ENCODE measurements at regions not wholly inside any gene's neighbourhood (a gene's known extent, or its start where the extent isn't known, plus 50 kb on each side); places are given as distances from the start of the nearest gene placed in this dataset.

DNA sequence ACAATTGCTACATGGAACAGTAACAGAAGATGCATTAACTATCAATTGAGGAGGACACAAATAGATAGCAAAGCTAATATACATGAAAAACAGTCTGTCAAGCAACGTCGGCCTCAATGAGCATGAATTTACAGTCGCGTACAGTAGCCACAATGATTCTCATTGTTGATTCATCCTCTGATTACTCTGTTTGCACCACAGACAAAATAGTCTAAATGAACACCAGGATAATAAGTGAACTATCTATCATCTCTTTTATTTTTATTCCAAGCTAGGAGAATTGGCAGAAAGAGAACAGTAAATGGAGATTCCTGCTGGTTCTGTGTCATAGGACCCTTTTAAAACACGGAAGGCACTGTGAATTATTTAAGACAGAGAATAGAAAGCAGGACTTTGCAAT lies 108.5 kb downstream of the EVX1 start:
- ATAC-seq (no peak), DNase-seq (ENCODE audit: low read depth, low spot score) (no peak)
- Histone ChIP-seq H3K9me3 (ENCODE audit: control insufficient read depth, insufficient read depth, low read depth, low read length) (no peaks in the 10 kb centered on the region), H3K4me1 (ENCODE audit: control insufficient read depth, insufficient read depth, low read length) (peaks cover 17% of the 10 kb centered on the region), H3K36me3 (ENCODE audit: control insufficient read depth, insufficient read depth, low read length) (no peaks in the 10 kb centered on the region), H3K27ac (ENCODE audit: low read length) (peak overlapping the region; percentile 48; the same call in 1 of the 2 replicates), H3K27me3 (ENCODE audit: control insufficient read depth, insufficient read depth, low read length) (peaks cover 2% of the 10 kb centered on the region; the same call in 1 of the 2 replicates), H3K4me3 (ENCODE audit: low read depth in 2 of 2, low read length in 2 of 2) (no peak overlapping the region)
- CTCF ChIA-PET, result no interaction called here
- TF ChIP-seq SIN3A (IDR thresholded peaks at IDR 0.05; ENCODE audit: borderline replicate concordance, insufficient read depth, low read depth, low read length) (no peak), CTCF (IDR thresholded peaks at IDR 0.05) (no peak), TCF7L2 (IDR thresholded peaks at IDR 0.05; ENCODE audit: low read depth, low read length) (no peak), POLR2AphosphoS5 (IDR thresholded peaks at IDR 0.05; ENCODE audit: low read depth, low read length) (no peak), REST (IDR thresholded peaks at IDR 0.05; ENCODE audit: insufficient read depth in 1 of 2, low read depth in 2 of 2, low read length in 1 of 2) (no peak)
- in situ Hi-C loops (cut with HindIII; ENCODE audit: low pct_unique_long_range_greater_than_20kb, low sequenced_read_pairs), result no loop called here
- intact Hi-C loops (cut with micrococcal nuclease; ENCODE audit: unreplicated experiment), result no loop called here
- POLR2A ChIA-PET, result interaction anchor here (0.5 kb wide), 1 partner anchor 252 kb away, joined by 7 read pairs; no protein-coding TSS in a partner anchor
- no TSS peak for BruUV-seq (replicated peaks)

DNA sequence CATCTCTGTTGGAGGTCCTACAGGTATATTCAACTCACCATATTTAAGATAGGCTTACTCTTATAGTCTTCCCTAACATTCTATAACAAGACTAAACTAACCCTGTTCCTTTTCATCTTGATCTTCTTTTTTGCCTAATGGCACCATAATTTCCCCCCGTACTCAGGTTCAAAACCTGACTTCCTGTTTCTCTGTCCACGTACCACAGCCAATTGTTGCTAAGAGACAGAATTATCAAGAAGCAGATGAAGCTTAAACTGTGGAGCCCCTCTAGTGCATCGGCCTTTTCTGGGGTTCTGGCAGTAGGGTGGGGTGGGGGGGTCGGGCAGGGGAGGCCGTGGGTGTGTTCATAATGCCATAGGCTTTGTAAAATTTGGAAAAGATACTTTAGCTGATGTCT lies 109.2 kb downstream of the EVX1 start:
- TF ChIP-seq REST (IDR thresholded peaks at IDR 0.05; ENCODE audit: insufficient read depth in 1 of 2, low read depth in 2 of 2, low read length in 1 of 2), result no peak
- no peak for TF ChIP-seq SIN3A (IDR thresholded peaks at IDR 0.05; ENCODE audit: borderline replicate concordance, insufficient read depth, low read depth, low read length)
- Histone ChIP-seq H3K9me3 (ENCODE audit: control insufficient read depth, insufficient read depth, low read depth, low read length) (no peaks in the 10 kb centered on the region), H3K27me3 (ENCODE audit: control insufficient read depth, insufficient read depth, low read length) (peaks cover 2% of the 10 kb centered on the region; the same call in 1 of the 2 replicates), H3K4me1 (ENCODE audit: control insufficient read depth, insufficient read depth, low read length) (peaks cover 12% of the 10 kb centered on the region), H3K27ac (ENCODE audit: low read length) (no peak overlapping the region), H3K4me3 (ENCODE audit: low read depth in 2 of 2, low read length in 2 of 2) (no peak overlapping the region), H3K36me3 (ENCODE audit: control insufficient read depth, insufficient read depth, low read length) (no peaks in the 10 kb centered on the region)
- in situ Hi-C loops (cut with HindIII; ENCODE audit: low pct_unique_long_range_greater_than_20kb, low sequenced_read_pairs), result no loop called here
- intact Hi-C loops (cut with micrococcal nuclease; ENCODE audit: unreplicated experiment), result no loop called here
- POLR2A ChIA-PET, result no interaction called here
- no TSS peak for BruUV-seq (replicated peaks)
- CTCF ChIA-PET, result no interaction called here
- ATAC-seq, result no peak
- no peak for DNase-seq (ENCODE audit: low read depth, low spot score)
